Fibroblast of lung (primary cell): ENCODE measurements at regions not wholly inside any gene's neighbourhood (a gene's known extent, or its start where the extent isn't known, plus 50 kb on each side); places are given as distances from the start of the nearest gene placed in this dataset.

ENCODE experiments used
- DNase-seq, 2 donors: peaks; one replicate each; pipeline versions ENCODE4 v3.0.0 to v3.0.0-alpha.2; 2010; ENCODE audit warnings: low read depth in 2 of 2
- H2AFZ ChIP-seq: 2 replicates; pipeline ENCODE4 v1.5.1; 2012; ENCODE audit warnings: low read length, control low read depth, inconsistent platforms
- H3K27ac ChIP-seq: 2 replicates; pipeline ENCODE4 v1.5.1; 2011; ENCODE audit warnings: low read length, control low read depth; ENCODE audit not compliant: insufficient read depth
- H3K27me3 ChIP-seq: 2 replicates; pipeline ENCODE4 v1.5.1; 2011; ENCODE audit warnings: mild to moderate bottlenecking, low read length; ENCODE audit not compliant: control insufficient read depth, insufficient read depth
- H3K36me3 ChIP-seq: 2 replicates; pipeline ENCODE4 v1.5.1; 2011; ENCODE audit warnings: low read length; ENCODE audit not compliant: control insufficient read depth, insufficient read depth
- H3K4me1 ChIP-seq: 2 replicates; pipeline ENCODE4 v1.5.1; 2011; ENCODE audit warnings: low read length; ENCODE audit not compliant: control insufficient read depth, insufficient read depth; ENCODE audit errors: extremely low read depth
- H3K4me2 ChIP-seq: 2 replicates; pipeline ENCODE4 v1.5.1; 2011; ENCODE audit warnings: low read length, control low read depth; ENCODE audit not compliant: insufficient read depth; ENCODE audit errors: extremely low read depth
- H3K4me3 ChIP-seq, 4 experiments: fragments of 200-600 bp in 1 of 4; sonication (generic) in 1 of 4; replicated peaks in 1 of 4; 2 replicates each; pipeline ENCODE4 v1.5.1; 2011 to 2016; ENCODE audit warnings: low read length in 4 of 4, low read depth in 3 of 4, mild to moderate bottlenecking in 3 of 4, control low read depth in 2 of 4, inconsistent platforms in 1 of 4, mixed read lengths in 1 of 4; ENCODE audit not compliant: insufficient read depth in 1 of 4; ENCODE audit errors: control extremely low read depth in 1 of 4
- H3K79me2 ChIP-seq: 2 replicates; pipeline ENCODE4 v1.5.1; 2012; ENCODE audit warnings: mild to moderate bottlenecking, low read length, inconsistent platforms; ENCODE audit not compliant: control insufficient read depth, insufficient read depth
- H3K9ac ChIP-seq: 2 replicates; pipeline ENCODE4 v1.5.1; 2011; ENCODE audit warnings: mild to moderate bottlenecking, low read length, control low read depth; ENCODE audit not compliant: insufficient read depth
- H3K9me3 ChIP-seq: 2 replicates; pipeline ENCODE4 v1.5.1; 2012; ENCODE audit warnings: low read depth, low read length; ENCODE audit not compliant: control insufficient read depth, insufficient read depth
- H4K20me1 ChIP-seq: 2 replicates; pipeline ENCODE4 v1.5.1; 2011; ENCODE audit warnings: low read length; ENCODE audit not compliant: control insufficient read depth, insufficient read depth; ENCODE audit errors: extremely low read depth
- CTCF ChIP-seq, 2 donors: IDR thresholded peaks in 1 of 2; conservative IDR thresholded peaks in 1 of 2; 1 replicate in 1 of 2; 2 replicates in 1 of 2; pipeline ENCODE4 v1.5.1; 2011 to 2012; ENCODE audit warnings: low read length in 2 of 2, control low read depth in 1 of 2, inconsistent platforms in 1 of 2, low read depth in 1 of 2, mild to moderate bottlenecking in 1 of 2
- EZH2 ChIP-seq: IDR thresholded peaks from 2 replicates; pipeline ENCODE4 v1.5.1; 2012; ENCODE audit warnings: low read length, control low read depth, mild to moderate bottlenecking; ENCODE audit errors: missing control alignments

GRCh38 chr1:163777205-163777604 is 455.5 kb downstream of the NUF2 start:
- Histone ChIP-seq H3K4me1 (no peaks in the 10 kb centered on the region), H3K4me3 (no peak overlapping the region), H3K27ac (no peak overlapping the region), H3K4me2 (no peak overlapping the region), H3K9me3 (no peaks in the 10 kb centered on the region), H3K36me3 (no peaks in the 10 kb centered on the region), H3K79me2 (no peaks in the 10 kb centered on the region), H3K9ac (no peak overlapping the region), H3K27me3 (no peaks in the 10 kb centered on the region), H4K20me1 (no peaks in the 10 kb centered on the region), H2AFZ (no peak overlapping the region)
- DNase-seq, result no peak
- no peak for TF ChIP-seq CTCF (conservative IDR thresholded peaks at IDR 0.05 in 1 of 2, IDR thresholded peaks at IDR 0.05 in 1 of 2; ENCODE audit: low read depth in 1 of 2, low read length in 2 of 2)
- no peak for TF ChIP-seq EZH2

GRCh38 chr1:163781146-163781545 is 459.4 kb downstream of the NUF2 start:
- no peaks in the 10 kb centered on the region for H4K20me1 ChIP-seq
- no peaks in the 10 kb centered on the region for H3K9me3 ChIP-seq
- no peak overlapping the region for H2AFZ ChIP-seq
- no peaks in the 10 kb centered on the region for H3K79me2 ChIP-seq
- H3K4me2 ChIP-seq, result no peak overlapping the region
- no peak overlapping the region for H3K9ac ChIP-seq
- no peak overlapping the region for H3K27ac ChIP-seq
- no peaks in the 10 kb centered on the region for H3K36me3 ChIP-seq
- TF ChIP-seq EZH2, result no peak
- no peak for TF ChIP-seq CTCF (conservative IDR thresholded peaks at IDR 0.05 in 1 of 2, IDR thresholded peaks at IDR 0.05 in 1 of 2; ENCODE audit: low read depth in 1 of 2, low read length in 2 of 2)
- H3K4me1 ChIP-seq, result no peaks in the 10 kb centered on the region
- DNase-seq, result no peak
- H3K4me3 ChIP-seq, result no peak overlapping the region
- H3K27me3 ChIP-seq, result no peaks in the 10 kb centered on the region

GRCh38 chr1:163785868-163786405 is 464.2 kb downstream of the NUF2 start:
- Histone ChIP-seq H3K9me3 (no peaks in the 10 kb centered on the region), H3K79me2 (no peaks in the 10 kb centered on the region), H3K4me2 (no peak overlapping the region), H3K4me1 (no peaks in the 10 kb centered on the region), H3K27me3 (no peaks in the 10 kb centered on the region), H3K36me3 (no peaks in the 10 kb centered on the region), H3K27ac (no peak overlapping the region), H3K9ac (no peak overlapping the region), H3K4me3 (no peak overlapping the region), H4K20me1 (no peaks in the 10 kb centered on the region), H2AFZ (no peak overlapping the region)
- TF ChIP-seq CTCF (conservative IDR thresholded peaks at IDR 0.05 in 1 of 2, IDR thresholded peaks at IDR 0.05 in 1 of 2; ENCODE audit: low read depth in 1 of 2, low read length in 2 of 2), result no peak
- no peak for TF ChIP-seq EZH2
- DNase-seq, result no peak
